LNCaP clone FGC (cell line): ENCODE measurements at regions not wholly inside any gene's neighbourhood (a gene's known extent, or its start where the extent isn't known, plus 50 kb on each side); places are given as distances from the start of the nearest gene placed in this dataset.

ENCODE experiments used
- DNase-seq: peaks from one replicate; pipeline ENCODE4 v3.0.0-alpha.2; 2011; ENCODE audit warnings: low read depth
- H3K4me3 ChIP-seq: 2 replicates; pipeline ENCODE4 v1.5.1; 2011; ENCODE audit warnings: mild to moderate bottlenecking, low read depth, low read length, control low read depth
- CTCF ChIP-seq: IDR thresholded peaks from 2 replicates; pipeline ENCODE4 v1.5.1; 2012; ENCODE audit warnings: mild to moderate bottlenecking; ENCODE audit not compliant: control insufficient read depth, insufficient read depth; ENCODE audit errors: extremely low read depth

GRCh38 chr11:11220786-11221185, 132.3 kb downstream of the CSNK2A3 start:
- no peak for TF ChIP-seq CTCF
- no peak overlapping the region for H3K4me3 ChIP-seq
- no peak for DNase-seq

GRCh38 chr11:11218629-11218986, 134.4 kb downstream of the CSNK2A3 start:
- no peak overlapping the region for H3K4me3 ChIP-seq
- peak; percentile 88 for DNase-seq
- TF ChIP-seq CTCF = no peak

- DNase-seq = peak; percentile 23
- TF ChIP-seq CTCF = no peak
- H3K4me3 ChIP-seq = no peak overlapping the region
Measured at GRCh38 chr11:11217929-11218628, 135.0 kb downstream of the CSNK2A3 start.

GRCh38 chr11:11217289-11217928, 135.6 kb downstream of the CSNK2A3 start:
- no peak for TF ChIP-seq CTCF
- H3K4me3 ChIP-seq = no peak overlapping the region
- no peak for DNase-seq

GRCh38 chr11:11215944-11216343, 137.1 kb downstream of the CSNK2A3 start:
- no peak for DNase-seq

GRCh38 chr11:11215058-11215815, 137.8 kb downstream of the CSNK2A3 start:
- H3K4me3 ChIP-seq = no peak overlapping the region
- no peak for DNase-seq
- no peak for TF ChIP-seq CTCF

More at GRCh38 chr11:11215944-11216343, 137.1 kb downstream of the CSNK2A3 start:
- no peak overlapping the region for H3K4me3 ChIP-seq
- TF ChIP-seq CTCF = no peak
